ENCODE measurements at regions not wholly inside any gene's neighbourhood (a gene's known extent, or its start where the extent isn't known, plus 50 kb on each side); places are given as distances from the start of the nearest gene placed in this dataset.

DNA sequence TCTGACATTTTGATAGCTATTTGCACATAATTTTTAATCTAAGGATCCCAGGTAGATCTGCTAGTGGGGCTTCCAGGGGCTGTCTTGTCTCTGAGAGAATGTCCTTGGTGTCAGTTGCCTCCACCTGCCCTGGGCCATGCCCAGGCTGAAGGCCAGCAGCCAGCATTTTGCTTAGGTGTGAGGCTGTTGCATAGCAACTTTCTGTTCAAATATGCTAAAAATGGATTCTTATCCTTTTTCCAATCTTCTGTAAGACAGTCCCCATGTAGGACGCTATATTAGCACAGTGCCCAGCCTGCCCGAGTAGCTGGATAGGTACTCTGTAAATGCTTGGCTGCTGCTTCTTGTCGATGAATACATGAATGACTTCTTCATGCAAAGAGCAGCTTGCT, 62.5 kb upstream of the CITED2 start:
- no peak for TF ChIP-seq CTCF (IDR thresholded peaks at IDR 0.05; ENCODE audit: poor library complexity, severe bottlenecking)
- TF ChIP-seq EZH2 (IDR thresholded peaks at IDR 0.05; ENCODE audit: borderline replicate concordance, insufficient read depth, low read length, poor library complexity, severe bottlenecking), result no peak
- TF ChIP-seq RAD21 (conservative IDR thresholded peaks at IDR 0.05), result no peak
- no peak for TF ChIP-seq EP300 (conservative IDR thresholded peaks at IDR 0.05; ENCODE audit: poor library complexity, severe bottlenecking)
- no peak for TF ChIP-seq SMC3 (conservative IDR thresholded peaks at IDR 0.05; ENCODE audit: poor library complexity)
- no peak for TF ChIP-seq POLR2AphosphoS5 (IDR thresholded peaks at IDR 0.05)
- no peak for TF ChIP-seq MXI1 (conservative IDR thresholded peaks at IDR 0.05; ENCODE audit: poor library complexity, severe bottlenecking)

All from neural cell (in vitro differentiated cells).